H9 (cell line): ENCODE measurements at regions not wholly inside any gene's neighbourhood (a gene's known extent, or its start where the extent isn't known, plus 50 kb on each side); places are given as distances from the start of the nearest gene placed in this dataset.

Experiments
- DNase-seq: peaks from one replicate; pipeline ENCODE4 v3.0.0-alpha.2; 2017
- H2AFZ ChIP-seq: one replicate; pipeline ENCODE4 v1.6.1; 2013; ENCODE audit warnings: mild to moderate bottlenecking, low read length, control low read depth, moderate library complexity
- H2AK5ac ChIP-seq: 2 replicates; pipeline ENCODE4 v1.6.1; 2013; ENCODE audit warnings: low read length, control low read depth, mixed read lengths; ENCODE audit not compliant: insufficient read length
- H2BK120ac ChIP-seq: one replicate; pipeline ENCODE4 v1.6.1; 2013; ENCODE audit warnings: low read depth, mild to moderate bottlenecking, low read length, control low read depth, inconsistent platforms; ENCODE audit not compliant: poor library complexity, severe bottlenecking
- H2BK12ac ChIP-seq: 2 replicates; pipeline ENCODE4 v1.6.1; 2013; ENCODE audit warnings: low read length, control low read depth, mixed read lengths, low read depth; ENCODE audit not compliant: insufficient read length
- H2BK15ac ChIP-seq: 2 replicates; pipeline ENCODE4 v1.6.1; 2013; ENCODE audit warnings: low read depth, low read length, control low read depth
- H2BK20ac ChIP-seq: one replicate; pipeline ENCODE4 v1.6.1; 2013; ENCODE audit warnings: low read depth, mild to moderate bottlenecking, low read length, control low read depth, inconsistent platforms; ENCODE audit not compliant: poor library complexity, severe bottlenecking
- H2BK5ac ChIP-seq: 2 replicates; pipeline ENCODE4 v1.6.1; 2013; ENCODE audit warnings: low read length, control low read depth, mixed read lengths; ENCODE audit not compliant: insufficient read length
- H3K14ac ChIP-seq: 2 replicates; pipeline ENCODE4 v1.6.1; 2013; ENCODE audit warnings: low read length, control low read depth; ENCODE audit not compliant: insufficient read depth
- H3K18ac ChIP-seq: 2 replicates; pipeline ENCODE4 v1.6.1; 2013; ENCODE audit warnings: low read depth, mild to moderate bottlenecking, mixed read lengths, low read length, control low read depth; ENCODE audit not compliant: insufficient read length
- H3K23ac ChIP-seq: 2 replicates; pipeline ENCODE4 v1.6.1; 2013; ENCODE audit warnings: low read length, control low read depth, mixed read lengths, low read depth; ENCODE audit not compliant: insufficient read length
- H3K23me2 ChIP-seq: 2 replicates; pipeline ENCODE4 v1.6.1; 2013; ENCODE audit warnings: low read depth, mild to moderate bottlenecking, mixed read lengths, low read length, control low read depth; ENCODE audit not compliant: insufficient read length, poor library complexity, severe bottlenecking
- H3K27ac ChIP-seq: 2 replicates; pipeline ENCODE4 v1.5.1; 2013; ENCODE audit warnings: low read length, control low read depth, mixed read lengths, low read depth; ENCODE audit not compliant: insufficient read length
- H3K27me3 ChIP-seq: 2 replicates; pipeline ENCODE4 v1.6.1; 2013; ENCODE audit warnings: low read length, control low read depth, inconsistent platforms; ENCODE audit not compliant: insufficient read depth
- H3K4ac ChIP-seq: 2 replicates; pipeline ENCODE4 v1.6.1; 2013; ENCODE audit warnings: low read depth, mild to moderate bottlenecking, control low read depth, inconsistent platforms, low read length, moderate library complexity
- H3K4me1 ChIP-seq: 2 replicates; pipeline ENCODE4 v1.6.1; 2013; ENCODE audit warnings: low read length, control low read depth, inconsistent platforms; ENCODE audit not compliant: insufficient read depth
- H3K4me2 ChIP-seq: 2 replicates; pipeline ENCODE4 v1.6.1; 2013; ENCODE audit warnings: low read length, control low read depth, mixed read lengths; ENCODE audit not compliant: insufficient read length, insufficient read depth
- H3K56ac ChIP-seq: 2 replicates; pipeline ENCODE4 v1.6.1; 2013; ENCODE audit warnings: low read depth, mild to moderate bottlenecking, mixed read lengths, low read length, control low read depth; ENCODE audit not compliant: insufficient read length
- H3K79me1 ChIP-seq: 2 replicates; pipeline ENCODE4 v1.6.1; 2013; ENCODE audit warnings: low read depth, mild to moderate bottlenecking, moderate library complexity, low read length, control low read depth, inconsistent platforms; ENCODE audit not compliant: insufficient read depth, poor library complexity, severe bottlenecking
- H3K79me2 ChIP-seq: 2 replicates; pipeline ENCODE4 v1.6.1; 2013; ENCODE audit warnings: low read length, control low read depth, inconsistent platforms; ENCODE audit not compliant: insufficient read depth
- H3K9ac ChIP-seq: 2 replicates; pipeline ENCODE4 v1.6.1; 2013; ENCODE audit warnings: low read length, control low read depth, mixed read lengths; ENCODE audit not compliant: insufficient read length; ENCODE audit errors: extremely low read depth
- H3K9me3 ChIP-seq: one replicate; pipeline ENCODE4 v1.6.1; 2013; ENCODE audit warnings: low read depth, low read length, inconsistent platforms; ENCODE audit not compliant: control insufficient read depth
- H3T11ph ChIP-seq: one replicate; pipeline ENCODE4 v1.6.1; 2013; ENCODE audit warnings: mild to moderate bottlenecking, low read length, control low read depth, inconsistent platforms
- H4K20me1 ChIP-seq: one replicate; pipeline ENCODE4 v1.6.1; 2013; ENCODE audit not compliant: control insufficient read depth, insufficient read length, insufficient read depth
- H4K5ac ChIP-seq: 2 replicates; pipeline ENCODE4 v1.6.1; 2013; ENCODE audit warnings: low read depth, mild to moderate bottlenecking, mixed read lengths, low read length, control low read depth; ENCODE audit not compliant: insufficient read length
- H4K8ac ChIP-seq: replicated peaks from 2 replicates; pipeline ENCODE4 v1.6.1; 2013; ENCODE audit warnings: low read length, control low read depth, mixed read lengths, low read depth; ENCODE audit not compliant: insufficient read length
- H4K91ac ChIP-seq: 2 replicates; pipeline ENCODE4 v1.6.1; 2013; ENCODE audit warnings: low read depth, mild to moderate bottlenecking, moderate library complexity, mixed read lengths, low read length, control low read depth; ENCODE audit not compliant: insufficient read length
- H3K27ac Mint-ChIP-seq, 3 experiments: 2 replicates in 2 of 3; 3 replicates in 1 of 3; pipeline ENCODE4 v1.8.0; 2020 to 2021; ENCODE audit warnings: mixed read lengths in 3 of 3, mild to moderate bottlenecking in 1 of 3, moderate library complexity in 1 of 3
- H3K27me3 Mint-ChIP-seq: 2 replicates; pipeline ENCODE4 v1.8.0; 2021; ENCODE audit warnings: low read depth, mild to moderate bottlenecking, moderate library complexity, mixed read lengths
- H3K36me3 Mint-ChIP-seq, 3 experiments: 2 replicates in 2 of 3; 3 replicates in 1 of 3; pipeline ENCODE4 v1.8.0; 2020 to 2021; ENCODE audit warnings: low read depth in 3 of 3, mixed read lengths in 3 of 3; ENCODE audit not compliant: insufficient read depth in 1 of 3
- H3K4me1 Mint-ChIP-seq, 2 experiments: 2 replicates each; pipeline ENCODE4 v1.8.0; 2020; ENCODE audit warnings: mixed read lengths in 2 of 2
- H3K4me3 Mint-ChIP-seq, 2 experiments: 2 replicates in 1 of 2; 3 replicates in 1 of 2; pipeline ENCODE4 v1.8.0; 2020 to 2021; ENCODE audit warnings: mild to moderate bottlenecking in 2 of 2, mixed read lengths in 2 of 2, moderate library complexity in 1 of 2
- H3K9me3 Mint-ChIP-seq, 2 experiments: 2 replicates in 1 of 2; 3 replicates in 1 of 2; pipeline ENCODE4 v1.8.0; 2020; ENCODE audit warnings: mild to moderate bottlenecking in 2 of 2, mixed read lengths in 2 of 2, moderate library complexity in 1 of 2
- TF ChIP-seq, protein P1 (sequence below): fragments of 200-600 bp; sonication (generic); conservative IDR thresholded peaks from 3 replicates; pipeline ENCODE4 v1.8.0; 2021; ENCODE audit warnings: antibody characterized with exemption, mild to moderate bottlenecking

GRCh38 chr10:8319704-8320103 lies 265.2 kb downstream of the GATA3 start:
- no peak overlapping the region for H2BK15ac ChIP-seq
- no peak overlapping the region for H2BK20ac ChIP-seq
- H3K14ac ChIP-seq = no peak overlapping the region
- H2BK120ac ChIP-seq = no peak overlapping the region
- H3K4me1 Mint-ChIP-seq = no peaks in the 10 kb centered on the region; a peak in 1 of 4 replicates
- H3K18ac ChIP-seq = no peak overlapping the region
- H3T11ph ChIP-seq = no peak overlapping the region
- H2AFZ ChIP-seq = no peak overlapping the region
- H3K4me2 ChIP-seq = no peak overlapping the region
- H3K27me3 Mint-ChIP-seq = peaks cover 9% of the 10 kb centered on the region
- no peak overlapping the region for H4K5ac ChIP-seq
- no peak for DNase-seq
- no peaks in the 10 kb centered on the region for H3K4me1 ChIP-seq
- H3K9me3 Mint-ChIP-seq = no peaks in the 10 kb centered on the region
- no peak overlapping the region for H3K23ac ChIP-seq
- no peak overlapping the region for H2AK5ac ChIP-seq
- H3K9me3 ChIP-seq = no peaks in the 10 kb centered on the region
- no peaks in the 10 kb centered on the region for H3K27me3 ChIP-seq
- H4K20me1 ChIP-seq = no peaks in the 10 kb centered on the region
- H3K9ac ChIP-seq = no peak overlapping the region
- no peak overlapping the region for H3K56ac ChIP-seq
- no peak overlapping the region for H3K4ac ChIP-seq
- H2BK5ac ChIP-seq = no peak overlapping the region
- no peak overlapping the region for H2BK12ac ChIP-seq
- H3K27ac Mint-ChIP-seq = no peak overlapping the region
- no peak overlapping the region for H3K27ac ChIP-seq
- H3K23me2 ChIP-seq = peaks cover 2% of the 10 kb centered on the region
- H3K79me2 ChIP-seq = no peaks in the 10 kb centered on the region
- no peak overlapping the region for H4K91ac ChIP-seq
- no peak overlapping the region for H4K8ac ChIP-seq
- no peaks in the 10 kb centered on the region for H3K79me1 ChIP-seq
- TF ChIP-seq, protein P1, sequence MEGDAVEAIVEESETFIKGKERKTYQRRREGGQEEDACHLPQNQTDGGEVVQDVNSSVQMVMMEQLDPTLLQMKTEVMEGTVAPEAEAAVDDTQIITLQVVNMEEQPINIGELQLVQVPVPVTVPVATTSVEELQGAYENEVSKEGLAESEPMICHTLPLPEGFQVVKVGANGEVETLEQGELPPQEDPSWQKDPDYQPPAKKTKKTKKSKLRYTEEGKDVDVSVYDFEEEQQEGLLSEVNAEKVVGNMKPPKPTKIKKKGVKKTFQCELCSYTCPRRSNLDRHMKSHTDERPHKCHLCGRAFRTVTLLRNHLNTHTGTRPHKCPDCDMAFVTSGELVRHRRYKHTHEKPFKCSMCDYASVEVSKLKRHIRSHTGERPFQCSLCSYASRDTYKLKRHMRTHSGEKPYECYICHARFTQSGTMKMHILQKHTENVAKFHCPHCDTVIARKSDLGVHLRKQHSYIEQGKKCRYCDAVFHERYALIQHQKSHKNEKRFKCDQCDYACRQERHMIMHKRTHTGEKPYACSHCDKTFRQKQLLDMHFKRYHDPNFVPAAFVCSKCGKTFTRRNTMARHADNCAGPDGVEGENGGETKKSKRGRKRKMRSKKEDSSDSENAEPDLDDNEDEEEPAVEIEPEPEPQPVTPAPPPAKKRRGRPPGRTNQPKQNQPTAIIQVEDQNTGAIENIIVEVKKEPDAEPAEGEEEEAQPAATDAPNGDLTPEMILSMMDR = peak; percentile 56
- H3K36me3 Mint-ChIP-seq = no peaks in the 10 kb centered on the region
- H3K4me3 Mint-ChIP-seq = no peak overlapping the region
